ENCODE measurements at regions not wholly inside any gene's neighbourhood (a gene's known extent, or its start where the extent isn't known, plus 50 kb on each side); places are given as distances from the start of the nearest gene placed in this dataset.
"Not testable (repeated sequence)": the region's sequence is repeated elsewhere in the genome, so short reads cannot be mapped to it uniquely, and the experiment has no call there.

DNA sequence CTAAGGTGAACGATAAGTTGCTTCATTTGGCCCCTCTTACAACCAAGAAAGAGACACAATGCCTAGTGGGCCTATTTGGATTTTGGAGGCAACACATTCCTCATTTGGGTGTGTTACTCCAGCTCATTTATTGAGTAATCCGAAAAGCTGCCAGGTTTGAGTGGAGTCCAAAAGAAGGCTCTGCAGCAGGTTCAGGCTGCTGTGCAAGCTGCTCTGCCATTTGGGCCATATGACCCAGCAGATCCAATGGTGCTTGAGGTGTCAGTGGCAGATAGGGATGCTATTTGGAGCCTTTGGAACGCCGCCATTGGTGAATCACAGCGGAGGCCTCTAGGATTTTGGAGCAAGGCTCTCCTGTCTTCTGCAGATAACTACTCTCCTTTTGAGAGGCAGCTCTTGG lies 176.4 kb downstream of the AKR1D1 start:
- not testable (repeated sequence) for TF ChIP-seq CTCF, POLR2A (IDR thresholded peaks at IDR 0.05)
